ENCODE measurements at regions not wholly inside any gene's neighbourhood (a gene's known extent, or its start where the extent isn't known, plus 50 kb on each side); places are given as distances from the start of the nearest gene placed in this dataset.
"Not testable (repeated sequence)": the region's sequence is repeated elsewhere in the genome, so short reads cannot be mapped to it uniquely, and the experiment has no call there.

- DNase-seq = no peak
Observed at GRCh38 chr11:11000579-11001283, 142.9 kb upstream of the ZBED5 start.

GRCh38 chr11:10998674-10999073 lies 140.8 kb upstream of the ZBED5 start:
- no peak for DNase-seq

- DNase-seq = no peak
Observed at GRCh38 chr11:10996678-10997077, 138.8 kb upstream of the ZBED5 start.

- no peak for DNase-seq
Observed at GRCh38 chr11:10993640-10994039, 135.8 kb upstream of the ZBED5 start.

- no peak for DNase-seq
Observed at GRCh38 chr11:10993186-10993585, 135.3 kb upstream of the ZBED5 start.

GRCh38 chr11:10991393-10991792 lies 133.5 kb upstream of the ZBED5 start:
- no peak for DNase-seq

GRCh38 chr11:10990637-10991193 lies 132.9 kb upstream of the ZBED5 start:
- DNase-seq = no peak

- DNase-seq = no peak
Observed at GRCh38 chr11:10990160-10990559, 132.3 kb upstream of the ZBED5 start.

- no peak for DNase-seq
Observed at GRCh38 chr11:10986006-10986405, 128.2 kb upstream of the ZBED5 start.

- DNase-seq = no peak
Observed at GRCh38 chr11:10984742-10985141, 126.9 kb upstream of the ZBED5 start.

- no peak for DNase-seq
Observed at GRCh38 chr11:10984250-10984649, 126.4 kb upstream of the ZBED5 start.

- DNase-seq = no peak
Observed at GRCh38 chr11:10982704-10983510, 125.1 kb upstream of the ZBED5 start.

- no peak for DNase-seq
Observed at GRCh38 chr11:10979529-10979928, 121.7 kb upstream of the ZBED5 start.

- no peak for DNase-seq
Observed at GRCh38 chr11:10978198-10978597, 120.3 kb upstream of the ZBED5 start.

GRCh38 chr11:10975287-10975721 lies 117.5 kb upstream of the ZBED5 start:
- no peak for DNase-seq

GRCh38 chr11:10973416-10973815 lies 115.6 kb upstream of the ZBED5 start:
- DNase-seq = no peak

GRCh38 chr11:10970926-10971325 lies 113.1 kb upstream of the ZBED5 start:
- no peak for DNase-seq

GRCh38 chr11:10969387-10969786 lies 111.5 kb upstream of the ZBED5 start:
- DNase-seq = no peak

GRCh38 chr11:10956884-10957283 lies 99.0 kb upstream of the ZBED5 start:
- DNase-seq = not testable (repeated sequence)

GRCh38 chr11:10955616-10956015 lies 97.8 kb upstream of the ZBED5 start:
- no peak for DNase-seq

GRCh38 chr11:10954184-10954583 lies 96.3 kb upstream of the ZBED5 start:
- DNase-seq = no peak

- no peak for DNase-seq
Observed at GRCh38 chr11:10952872-10953271, 95.0 kb upstream of the ZBED5 start.

GRCh38 chr11:10947935-10948334 lies 90.1 kb upstream of the ZBED5 start:
- DNase-seq = not testable (repeated sequence)

- no peak for DNase-seq
Observed at GRCh38 chr11:10946072-10946471, 88.2 kb upstream of the ZBED5 start.

Data from activated CD4-positive, alpha-beta T cell treated with anti-CD3 and anti-CD28 coated beads, Interleukin-2, amount 50 U/mL, for 16 hours (primary cell).